ENCODE measurements at regions not wholly inside any gene's neighbourhood (a gene's known extent, or its start where the extent isn't known, plus 50 kb on each side); places are given as distances from the start of the nearest gene placed in this dataset.

GRCh38 chr2:83585250-83585649 lies 873.8 kb downstream of the SUCLG1 start:
- H3K36me3 ChIP-seq (ENCODE audit: insufficient read depth, low read length) = no peaks in the 10 kb centered on the region
- ChIA-PET POLR2A (ENCODE audit: partially characterized antibody) (no interaction called here), CTCF (ENCODE audit: partially characterized antibody) (no interaction called here)
- H3K27me3 Mint-ChIP-seq = no peaks in the 10 kb centered on the region
- no peak overlapping the region for H3K4me3 Mint-ChIP-seq
- no peaks in the 10 kb centered on the region for H3K4me1 ChIP-seq (ENCODE audit: insufficient read depth, low read length)
- DNase-seq = no peak
- H3K4me1 Mint-ChIP-seq = no peaks in the 10 kb centered on the region
- H3K27ac ChIP-seq (ENCODE audit: low read depth, low read length) = no peak overlapping the region
- H3K4me3 ChIP-seq (ENCODE audit: low read length in 2 of 2) = no peak overlapping the region
- intact Hi-C loops (cut with micrococcal nuclease) = no loop called here
- no peaks in the 10 kb centered on the region for H3K9me3 ChIP-seq (ENCODE audit: control insufficient read depth in 1 of 2, low read length in 2 of 2)
- no peaks in the 10 kb centered on the region for H3K36me3 Mint-ChIP-seq
- H3K27ac Mint-ChIP-seq = no peak overlapping the region
- H3K27me3 ChIP-seq (ENCODE audit: insufficient read depth, low read length) = no peaks in the 10 kb centered on the region
- H3K9me3 Mint-ChIP-seq = peaks cover 0 to 10% (median 3%) of the 10 kb centered on the region in 8 donors

- ChIA-PET POLR2A (ENCODE audit: partially characterized antibody) (no interaction called here), CTCF (ENCODE audit: partially characterized antibody) (no interaction called here)
- no peak overlapping the region for H3K4me3 Mint-ChIP-seq
- H3K27me3 ChIP-seq (ENCODE audit: insufficient read depth, low read length) = no peaks in the 10 kb centered on the region
- no peak overlapping the region for H3K27ac Mint-ChIP-seq
- H3K36me3 ChIP-seq (ENCODE audit: insufficient read depth, low read length) = no peaks in the 10 kb centered on the region
- intact Hi-C loops (cut with micrococcal nuclease) = no loop called here
- H3K4me1 Mint-ChIP-seq = no peaks in the 10 kb centered on the region
- no peaks in the 10 kb centered on the region for H3K27me3 Mint-ChIP-seq
- H3K27ac ChIP-seq (ENCODE audit: low read depth, low read length) = no peak overlapping the region
- no peaks in the 10 kb centered on the region for H3K9me3 ChIP-seq (ENCODE audit: control insufficient read depth in 1 of 2, low read length in 2 of 2)
- H3K4me1 ChIP-seq (ENCODE audit: insufficient read depth, low read length) = no peaks in the 10 kb centered on the region
- no peak for DNase-seq
- H3K9me3 Mint-ChIP-seq = peaks cover 0 to 10% (median 2%) of the 10 kb centered on the region in 8 donors
- H3K36me3 Mint-ChIP-seq = no peaks in the 10 kb centered on the region
- no peak overlapping the region for H3K4me3 ChIP-seq (ENCODE audit: low read length in 2 of 2)
Measured at GRCh38 chr2:83584672-83585071, 874.4 kb downstream of the SUCLG1 start.

- intact Hi-C loops (cut with micrococcal nuclease) = no loop called here
- Histone ChIP-seq H3K9me3 (ENCODE audit: control insufficient read depth in 1 of 2, low read length in 2 of 2) (no peaks in the 10 kb centered on the region), H3K36me3 (ENCODE audit: insufficient read depth, low read length) (no peaks in the 10 kb centered on the region), H3K27ac (ENCODE audit: low read depth, low read length) (no peak overlapping the region), H3K4me3 (ENCODE audit: low read length in 2 of 2) (no peak overlapping the region), H3K4me1 (ENCODE audit: insufficient read depth, low read length) (no peaks in the 10 kb centered on the region), H3K27me3 (ENCODE audit: insufficient read depth, low read length) (no peaks in the 10 kb centered on the region)
- no peak for DNase-seq
- Mint-ChIP-seq H3K9me3 (peaks cover 0 to 6% (median 1%) of the 10 kb centered on the region in 8 donors), H3K4me1 (no peaks in the 10 kb centered on the region), H3K27ac (no peak overlapping the region), H3K36me3 (no peaks in the 10 kb centered on the region), H3K27me3 (no peaks in the 10 kb centered on the region), H3K4me3 (no peak overlapping the region)
- ChIA-PET CTCF (ENCODE audit: partially characterized antibody) (no interaction called here), POLR2A (ENCODE audit: partially characterized antibody) (no interaction called here)
Measured at GRCh38 chr2:83582589-83582988, 876.5 kb downstream of the SUCLG1 start.

GRCh38 chr2:83579507-83579906 lies 879.6 kb downstream of the SUCLG1 start:
- Mint-ChIP-seq H3K4me1 (no peaks in the 10 kb centered on the region), H3K4me3 (no peak overlapping the region), H3K27ac (no peak overlapping the region), H3K9me3 (peaks cover 0 to 4% (median under 1%) of the 10 kb centered on the region in 8 donors), H3K36me3 (no peaks in the 10 kb centered on the region), H3K27me3 (no peaks in the 10 kb centered on the region)
- H3K27me3 ChIP-seq (ENCODE audit: insufficient read depth, low read length) = no peaks in the 10 kb centered on the region
- DNase-seq = no peak
- CTCF ChIA-PET (ENCODE audit: partially characterized antibody) = no interaction called here
- H3K4me3 ChIP-seq (ENCODE audit: low read length in 2 of 2) = no peak overlapping the region
- POLR2A ChIA-PET (ENCODE audit: partially characterized antibody) = no interaction called here
- no peaks in the 10 kb centered on the region for H3K9me3 ChIP-seq (ENCODE audit: control insufficient read depth in 1 of 2, low read length in 2 of 2)
- no peak overlapping the region for H3K27ac ChIP-seq (ENCODE audit: low read depth, low read length)
- H3K36me3 ChIP-seq (ENCODE audit: insufficient read depth, low read length) = no peaks in the 10 kb centered on the region
- no peaks in the 10 kb centered on the region for H3K4me1 ChIP-seq (ENCODE audit: insufficient read depth, low read length)
- intact Hi-C loops (cut with micrococcal nuclease) = no loop called here

GRCh38 chr2:83578405-83578804 lies 880.7 kb downstream of the SUCLG1 start:
- DNase-seq = no peak
- Histone ChIP-seq H3K27ac (ENCODE audit: low read depth, low read length) (no peak overlapping the region), H3K4me3 (ENCODE audit: low read length in 2 of 2) (no peak overlapping the region), H3K27me3 (ENCODE audit: insufficient read depth, low read length) (no peaks in the 10 kb centered on the region), H3K9me3 (ENCODE audit: control insufficient read depth in 1 of 2, low read length in 2 of 2) (no peaks in the 10 kb centered on the region), H3K36me3 (ENCODE audit: insufficient read depth, low read length) (no peaks in the 10 kb centered on the region), H3K4me1 (ENCODE audit: insufficient read depth, low read length) (no peaks in the 10 kb centered on the region)
- ChIA-PET POLR2A (ENCODE audit: partially characterized antibody) (no interaction called here), CTCF (ENCODE audit: partially characterized antibody) (no interaction called here)
- Mint-ChIP-seq H3K27me3 (no peaks in the 10 kb centered on the region), H3K4me3 (no peak overlapping the region), H3K9me3 (peaks cover 0 to 5% (median 2%) of the 10 kb centered on the region in 8 donors), H3K36me3 (no peaks in the 10 kb centered on the region), H3K4me1 (no peaks in the 10 kb centered on the region), H3K27ac (no peak overlapping the region)
- intact Hi-C loops (cut with micrococcal nuclease) = no loop called here

GRCh38 chr2:83574614-83575013 lies 884.5 kb downstream of the SUCLG1 start:
- intact Hi-C loops (cut with micrococcal nuclease) = no loop called here
- POLR2A ChIA-PET (ENCODE audit: partially characterized antibody) = no interaction called here
- H3K27me3 Mint-ChIP-seq = no peaks in the 10 kb centered on the region

GRCh38 chr2:83573060-83573459 lies 886.0 kb downstream of the SUCLG1 start:
- H3K4me1 ChIP-seq (ENCODE audit: insufficient read depth, low read length) = no peaks in the 10 kb centered on the region
- no peaks in the 10 kb centered on the region for H3K9me3 ChIP-seq (ENCODE audit: control insufficient read depth in 1 of 2, low read length in 2 of 2)
- Mint-ChIP-seq H3K36me3 (no peaks in the 10 kb centered on the region), H3K4me1 (no peaks in the 10 kb centered on the region), H3K27ac (no peak overlapping the region), H3K27me3 (no peaks in the 10 kb centered on the region), H3K4me3 (peak overlapping the region in 1 of 8 donors; percentile 18), H3K9me3 (peaks cover 0 to 5% (median 2%) of the 10 kb centered on the region in 8 donors)
- H3K27me3 ChIP-seq (ENCODE audit: insufficient read depth, low read length) = no peaks in the 10 kb centered on the region
- no peaks in the 10 kb centered on the region for H3K36me3 ChIP-seq (ENCODE audit: insufficient read depth, low read length)
- no peak overlapping the region for H3K27ac ChIP-seq (ENCODE audit: low read depth, low read length)
- POLR2A ChIA-PET (ENCODE audit: partially characterized antibody) = no interaction called here
- H3K4me3 ChIP-seq (ENCODE audit: low read length in 2 of 2) = no peak overlapping the region
- intact Hi-C loops (cut with micrococcal nuclease) = no loop called here
- DNase-seq = no peak
- CTCF ChIA-PET (ENCODE audit: partially characterized antibody) = no interaction called here

More at GRCh38 chr2:83574614-83575013, 884.5 kb downstream of the SUCLG1 start:
- peaks cover 0 to 5% (median 2%) of the 10 kb centered on the region in 8 donors for H3K9me3 Mint-ChIP-seq
- no peaks in the 10 kb centered on the region for H3K9me3 ChIP-seq (ENCODE audit: control insufficient read depth in 1 of 2, low read length in 2 of 2)
- H3K27ac ChIP-seq (ENCODE audit: low read depth, low read length) = no peak overlapping the region
- no peaks in the 10 kb centered on the region for H3K27me3 ChIP-seq (ENCODE audit: insufficient read depth, low read length)
- H3K36me3 Mint-ChIP-seq = no peaks in the 10 kb centered on the region
- no peak overlapping the region for H3K4me3 Mint-ChIP-seq
- H3K36me3 ChIP-seq (ENCODE audit: insufficient read depth, low read length) = no peaks in the 10 kb centered on the region
- H3K27ac Mint-ChIP-seq = no peak overlapping the region
- DNase-seq = no peak
- no peaks in the 10 kb centered on the region for H3K4me1 ChIP-seq (ENCODE audit: insufficient read depth, low read length)
- CTCF ChIA-PET (ENCODE audit: partially characterized antibody) = no interaction called here
- H3K4me3 ChIP-seq (ENCODE audit: low read length in 2 of 2) = no peak overlapping the region
- no peaks in the 10 kb centered on the region for H3K4me1 Mint-ChIP-seq

- Mint-ChIP-seq H3K27me3 (no peaks in the 10 kb centered on the region), H3K27ac (no peak overlapping the region), H3K4me1 (no peaks in the 10 kb centered on the region), H3K4me3 (no peak overlapping the region), H3K36me3 (no peaks in the 10 kb centered on the region), H3K9me3 (peaks cover 0 to 5% (median 2%) of the 10 kb centered on the region in 8 donors)
- ChIA-PET POLR2A (ENCODE audit: partially characterized antibody) (no interaction called here), CTCF (ENCODE audit: partially characterized antibody) (no interaction called here)
- Histone ChIP-seq H3K9me3 (ENCODE audit: control insufficient read depth in 1 of 2, low read length in 2 of 2) (no peaks in the 10 kb centered on the region), H3K4me1 (ENCODE audit: insufficient read depth, low read length) (no peaks in the 10 kb centered on the region), H3K4me3 (ENCODE audit: low read length in 2 of 2) (no peak overlapping the region), H3K27me3 (ENCODE audit: insufficient read depth, low read length) (no peaks in the 10 kb centered on the region), H3K27ac (ENCODE audit: low read depth, low read length) (no peak overlapping the region), H3K36me3 (ENCODE audit: insufficient read depth, low read length) (no peaks in the 10 kb centered on the region)
- intact Hi-C loops (cut with micrococcal nuclease) = no loop called here
- DNase-seq = no peak
Measured at GRCh38 chr2:83572400-83572799, 886.7 kb downstream of the SUCLG1 start.

All from CD4-positive, alpha-beta memory T cell (primary cell).